Activated T-cell treated with anti-CD3 and anti-CD28 coated beads for 48 hours (primary cell): ENCODE measurements at regions not wholly inside any gene's neighbourhood (a gene's known extent, or its start where the extent isn't known, plus 50 kb on each side); places are given as distances from the start of the nearest gene placed in this dataset.

Experiments used
- DNase-seq: peaks from one replicate; pipeline ENCODE4 v3.0.0-alpha.2; 2020; ENCODE audit warnings: low read depth

GRCh38 chr14:105844047-105844630, 317.8 kb downstream of the TMEM121 start:
- DNase-seq = no peak

GRCh38 chr14:105844810-105845724, 318.7 kb downstream of the TMEM121 start:
- no peak for DNase-seq

- DNase-seq = no peak
Observed at GRCh38 chr14:105845725-105846309, 319.4 kb downstream of the TMEM121 start.

- no peak for DNase-seq
Observed at GRCh38 chr14:105846312-105846711, 319.9 kb downstream of the TMEM121 start.

- DNase-seq = no peak
Observed at GRCh38 chr14:105847400-105847799, 321.0 kb downstream of the TMEM121 start.

GRCh38 chr14:105848570-105848969, 322.2 kb downstream of the TMEM121 start:
- no peak for DNase-seq

GRCh38 chr14:105849933-105850626, 323.7 kb downstream of the TMEM121 start:
- DNase-seq = no peak

- DNase-seq = no peak
Observed at GRCh38 chr14:105850853-105851581, 324.6 kb downstream of the TMEM121 start.

- DNase-seq = no peak
Observed at GRCh38 chr14:105851716-105852377, 325.5 kb downstream of the TMEM121 start.

GRCh38 chr14:105852378-105853088, 326.1 kb downstream of the TMEM121 start:
- no peak for DNase-seq

GRCh38 chr14:105853089-105853906, 326.9 kb downstream of the TMEM121 start:
- DNase-seq = no peak

- no peak for DNase-seq
Observed at GRCh38 chr14:105853907-105854599, 327.7 kb downstream of the TMEM121 start.

GRCh38 chr14:105854600-105855245, 328.3 kb downstream of the TMEM121 start:
- no peak for DNase-seq

GRCh38 chr14:105855246-105855892, 329.0 kb downstream of the TMEM121 start:
- DNase-seq = no peak

GRCh38 chr14:105855893-105856675, 329.7 kb downstream of the TMEM121 start:
- no peak for DNase-seq

GRCh38 chr14:105856676-105857219, 330.4 kb downstream of the TMEM121 start:
- no peak for DNase-seq
